ENCODE measurements at regions not wholly inside any gene's neighbourhood (a gene's known extent, or its start where the extent isn't known, plus 50 kb on each side); places are given as distances from the start of the nearest gene placed in this dataset.
A peak's percentile ranks its signal among the peaks of the same experiment; 100 is the strongest.

DNA sequence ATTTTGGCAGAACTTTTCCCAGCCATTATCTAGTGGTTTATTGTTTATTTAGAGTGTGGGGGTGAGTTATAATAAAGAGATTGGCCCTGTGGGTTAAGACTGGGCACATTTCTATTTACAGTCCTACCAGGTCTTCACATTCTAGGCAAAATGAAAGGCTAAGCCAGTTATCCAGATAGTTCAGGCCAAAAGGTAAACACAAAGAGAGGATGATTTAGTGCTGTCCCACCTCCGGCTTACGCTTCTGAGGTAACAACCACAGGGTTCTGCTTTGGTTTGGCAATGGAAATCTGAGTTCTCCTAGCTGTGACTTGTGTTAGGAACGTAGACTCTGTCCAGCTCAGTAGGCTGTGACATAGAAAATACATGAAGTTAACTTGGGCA lies 50.3 kb upstream of the PTPRK start:
- Mint-ChIP-seq H3K4me1 (ENCODE audit: unreplicated experiment) (peaks cover 69% of the 10 kb centered on the region), H3K27me3 (ENCODE audit: unreplicated experiment) (no peaks in the 10 kb centered on the region), H3K27ac (ENCODE audit: unreplicated experiment) (peak overlapping the region; percentile 89), H3K4me3 (ENCODE audit: unreplicated experiment) (peak overlapping the region; percentile 56), H3K36me3 (ENCODE audit: unreplicated experiment) (no peaks in the 10 kb centered on the region), H3K9me3 (ENCODE audit: unreplicated experiment) (peaks cover 3% of the 10 kb centered on the region)
- TF ChIP-seq, protein P1, sequence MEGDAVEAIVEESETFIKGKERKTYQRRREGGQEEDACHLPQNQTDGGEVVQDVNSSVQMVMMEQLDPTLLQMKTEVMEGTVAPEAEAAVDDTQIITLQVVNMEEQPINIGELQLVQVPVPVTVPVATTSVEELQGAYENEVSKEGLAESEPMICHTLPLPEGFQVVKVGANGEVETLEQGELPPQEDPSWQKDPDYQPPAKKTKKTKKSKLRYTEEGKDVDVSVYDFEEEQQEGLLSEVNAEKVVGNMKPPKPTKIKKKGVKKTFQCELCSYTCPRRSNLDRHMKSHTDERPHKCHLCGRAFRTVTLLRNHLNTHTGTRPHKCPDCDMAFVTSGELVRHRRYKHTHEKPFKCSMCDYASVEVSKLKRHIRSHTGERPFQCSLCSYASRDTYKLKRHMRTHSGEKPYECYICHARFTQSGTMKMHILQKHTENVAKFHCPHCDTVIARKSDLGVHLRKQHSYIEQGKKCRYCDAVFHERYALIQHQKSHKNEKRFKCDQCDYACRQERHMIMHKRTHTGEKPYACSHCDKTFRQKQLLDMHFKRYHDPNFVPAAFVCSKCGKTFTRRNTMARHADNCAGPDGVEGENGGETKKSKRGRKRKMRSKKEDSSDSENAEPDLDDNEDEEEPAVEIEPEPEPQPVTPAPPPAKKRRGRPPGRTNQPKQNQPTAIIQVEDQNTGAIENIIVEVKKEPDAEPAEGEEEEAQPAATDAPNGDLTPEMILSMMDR (IDR thresholded peaks at IDR 0.05), result no peak
- no peak for DNase-seq (ENCODE audit: extremely low spot score, unreplicated experiment)

- Mint-ChIP-seq H3K4me1 (ENCODE audit: unreplicated experiment) (peaks cover 69% of the 10 kb centered on the region), H3K27ac (ENCODE audit: unreplicated experiment) (peak overlapping the region; percentile 89), H3K27me3 (ENCODE audit: unreplicated experiment) (no peaks in the 10 kb centered on the region), H3K4me3 (ENCODE audit: unreplicated experiment) (peak overlapping the region; percentile 56), H3K36me3 (ENCODE audit: unreplicated experiment) (no peaks in the 10 kb centered on the region), H3K9me3 (ENCODE audit: unreplicated experiment) (peaks cover 3% of the 10 kb centered on the region)
- no peak for DNase-seq (ENCODE audit: extremely low spot score, unreplicated experiment)
- TF ChIP-seq, protein P1 (IDR thresholded peaks at IDR 0.05), result no peak
Observed at GRCh38 chr6:128569732-128570679, 49.6 kb upstream of the PTPRK start.
